WI38 (cell line): ENCODE measurements at regions not wholly inside any gene's neighbourhood (a gene's known extent, or its start where the extent isn't known, plus 50 kb on each side); places are given as distances from the start of the nearest gene placed in this dataset.

ENCODE experiments used
- H3K4me3 ChIP-seq: 2 replicates; pipeline ENCODE4 v1.5.1; 2011; ENCODE audit warnings: low read depth, mild to moderate bottlenecking, control low read depth, low read length
- CTCF ChIP-seq: IDR thresholded peaks from 2 replicates; pipeline ENCODE4 v1.5.1; 2012; ENCODE audit warnings: low read depth, mild to moderate bottlenecking, control low read depth, low read length

- H3K4me3 ChIP-seq = no peak overlapping the region
- TF ChIP-seq CTCF = no peak
These were observed 119.9 kb upstream of the COL1A2 start for GRCh38 chr7:94274828-94275227.

GRCh38 chr7:94276027-94276426 lies 118.7 kb upstream of the COL1A2 start:
- TF ChIP-seq CTCF = no peak
- no peak overlapping the region for H3K4me3 ChIP-seq

- H3K4me3 ChIP-seq = no peak overlapping the region
- peak; percentile 20; the same call in 1 of the 2 replicates for TF ChIP-seq CTCF
These were observed 117.9 kb upstream of the COL1A2 start for GRCh38 chr7:94276795-94277194.

- TF ChIP-seq CTCF = no peak
- H3K4me3 ChIP-seq = no peak overlapping the region
These were observed 117.5 kb upstream of the COL1A2 start for GRCh38 chr7:94277236-94277635.

- no peak for TF ChIP-seq CTCF
These were observed 113.8 kb upstream of the COL1A2 start for GRCh38 chr7:94280851-94281250.

GRCh38 chr7:94284104-94284503 lies 110.6 kb upstream of the COL1A2 start:
- no peak for TF ChIP-seq CTCF
- no peak overlapping the region for H3K4me3 ChIP-seq

More at GRCh38 chr7:94280851-94281250, 113.8 kb upstream of the COL1A2 start:
- H3K4me3 ChIP-seq = no peak overlapping the region

- no peak for TF ChIP-seq CTCF
- no peak overlapping the region for H3K4me3 ChIP-seq
These were observed 108.6 kb upstream of the COL1A2 start for GRCh38 chr7:94286111-94286510.
